ENCODE measurements at regions not wholly inside any gene's neighbourhood (a gene's known extent, or its start where the extent isn't known, plus 50 kb on each side); places are given as distances from the start of the nearest gene placed in this dataset.

DNA sequence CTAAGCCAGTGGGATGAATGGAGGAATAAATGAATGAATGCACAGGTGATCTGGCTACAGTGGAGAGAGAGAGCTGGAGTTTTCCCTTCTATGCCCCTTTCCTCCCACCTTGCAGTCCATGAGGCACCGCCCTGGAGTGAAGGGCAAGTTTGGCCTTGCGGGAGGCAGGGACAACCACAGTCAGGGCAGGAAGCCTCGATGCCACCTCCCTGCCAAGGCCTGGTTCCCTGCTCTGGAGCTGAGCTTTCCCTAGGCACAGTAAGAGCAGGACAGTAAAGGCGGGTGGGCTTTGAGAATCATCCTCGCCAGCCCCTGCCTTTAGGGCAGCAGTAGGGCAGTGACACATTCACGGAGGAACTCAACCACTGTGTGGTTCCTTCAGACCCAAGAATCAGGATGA is 72.6 kb downstream of the RBFOX3 start:
- DNase-seq = no peak

DNA sequence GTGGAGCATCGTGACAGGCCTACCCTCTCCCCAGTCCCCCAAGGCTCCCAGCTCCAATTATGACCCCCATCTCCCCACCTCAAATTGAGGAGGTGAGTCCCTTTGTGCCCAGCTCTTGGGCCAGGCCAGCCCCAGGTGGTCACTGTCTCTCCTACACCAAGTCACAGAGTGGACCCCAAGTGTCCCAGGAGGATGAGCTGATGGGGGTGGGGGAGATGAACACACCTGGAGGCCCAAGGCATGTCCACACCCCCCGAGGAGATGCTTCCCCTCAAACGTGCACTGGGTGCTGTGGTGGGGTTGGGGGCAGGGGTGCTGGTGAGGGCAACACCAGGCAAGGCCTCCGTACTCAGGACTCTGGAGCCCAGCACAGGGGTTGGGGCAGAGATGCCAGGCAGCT is 73.2 kb downstream of the RBFOX3 start:
- DNase-seq = no peak

DNA sequence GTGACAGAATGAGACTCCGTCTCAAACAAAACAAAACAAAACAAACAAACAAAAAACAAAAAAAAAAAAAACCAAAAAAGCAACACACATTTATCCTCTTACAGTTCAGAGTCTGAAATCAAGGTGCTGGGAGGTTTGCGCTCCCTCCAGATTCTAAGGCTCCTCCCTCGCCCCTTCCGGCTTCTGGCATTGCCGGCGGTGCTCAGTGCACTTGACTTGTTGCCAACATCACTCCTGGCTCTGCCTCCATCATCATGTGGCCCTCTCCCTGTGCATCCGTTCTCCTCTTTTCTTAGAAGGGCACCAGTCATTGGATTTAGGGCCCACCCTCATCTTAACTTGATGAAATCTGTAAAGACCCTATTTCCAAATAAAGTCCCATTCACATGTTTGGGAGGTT is 73.8 kb downstream of the RBFOX3 start:
- DNase-seq = no peak

- no peak for DNase-seq
Observed at GRCh38 chr17:79536212-79536840, 74.5 kb downstream of the RBFOX3 start.

- no peak for DNase-seq
Observed at GRCh38 chr17:79535728-79536025, 75.2 kb downstream of the RBFOX3 start.

- no peak for DNase-seq
Observed at GRCh38 chr17:79534851-79535727, 75.8 kb downstream of the RBFOX3 start.

DNA sequence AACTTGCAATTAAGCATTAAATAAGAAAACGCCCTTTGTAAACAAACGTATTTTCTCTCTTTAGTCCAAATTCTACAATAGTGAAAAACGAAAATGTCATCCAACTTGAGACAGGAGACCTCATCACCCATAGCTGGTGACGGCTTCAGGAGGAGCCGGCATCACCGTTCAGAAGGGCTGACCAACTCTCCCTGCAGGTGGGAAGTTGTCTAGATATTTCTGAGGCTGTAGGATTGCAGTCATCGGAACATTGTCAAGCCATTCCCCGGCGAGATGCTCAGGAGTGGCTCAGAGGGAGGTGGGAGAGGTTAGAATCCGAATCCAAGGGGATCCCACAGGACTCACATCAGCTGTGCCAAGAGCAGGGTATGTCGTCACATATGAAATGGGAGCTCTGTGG is 76.7 kb downstream of the RBFOX3 start:
- no peak for DNase-seq

DNA sequence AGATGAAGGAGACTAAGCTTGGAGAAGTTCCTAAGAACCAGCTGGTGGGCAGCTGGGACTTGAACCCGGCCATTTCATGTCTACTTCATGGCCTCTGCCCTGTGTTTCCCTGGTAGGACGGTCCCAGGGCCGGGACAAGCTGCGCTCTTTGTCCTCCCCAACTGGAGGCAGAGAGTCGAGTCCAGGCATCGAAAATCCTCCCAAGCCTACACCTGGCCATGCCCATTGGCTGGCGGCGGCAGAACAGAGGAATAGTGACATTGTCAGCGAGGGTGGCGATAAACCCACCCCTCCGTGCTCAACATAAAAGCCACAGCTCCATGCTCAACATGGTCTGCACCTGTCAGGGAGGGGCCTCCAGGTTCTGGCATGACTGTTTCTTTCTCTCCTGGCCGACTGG is 77.7 kb downstream of the RBFOX3 start:
- DNase-seq = no peak

DNA sequence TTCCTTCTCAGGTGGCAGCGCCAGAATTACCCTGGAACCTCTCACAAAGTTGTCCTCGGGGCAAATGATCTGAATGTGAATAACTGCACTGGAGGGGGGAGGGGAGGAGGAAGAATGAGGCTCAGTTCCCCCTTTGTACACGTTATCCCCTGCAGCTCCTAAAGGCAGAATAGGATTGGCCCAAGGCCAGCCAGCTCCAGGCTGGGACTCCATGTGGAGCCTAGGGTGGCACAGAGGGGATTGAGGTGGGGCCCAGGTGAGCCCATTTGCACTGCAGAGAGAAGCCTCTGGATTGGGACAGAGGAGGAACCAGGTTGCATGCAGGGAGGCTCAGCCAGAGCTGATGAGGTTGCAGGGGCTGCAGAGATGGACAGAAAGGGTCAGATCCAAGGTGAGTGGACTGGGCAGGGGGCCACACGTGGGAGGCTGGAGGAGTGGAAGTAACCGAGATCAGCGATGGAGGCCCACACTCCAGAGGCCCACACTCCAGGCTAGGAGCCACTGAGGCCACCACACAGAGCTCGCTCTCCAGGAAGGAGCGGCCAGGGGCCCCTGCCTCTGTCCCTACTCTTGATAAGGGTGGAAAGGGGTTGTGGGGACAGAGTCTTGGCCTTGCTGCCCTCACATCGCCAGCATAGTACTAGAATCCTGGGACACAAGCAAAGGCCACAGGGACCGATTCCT is 78.6 kb downstream of the RBFOX3 start:
- DNase-seq = no peak

DNA sequence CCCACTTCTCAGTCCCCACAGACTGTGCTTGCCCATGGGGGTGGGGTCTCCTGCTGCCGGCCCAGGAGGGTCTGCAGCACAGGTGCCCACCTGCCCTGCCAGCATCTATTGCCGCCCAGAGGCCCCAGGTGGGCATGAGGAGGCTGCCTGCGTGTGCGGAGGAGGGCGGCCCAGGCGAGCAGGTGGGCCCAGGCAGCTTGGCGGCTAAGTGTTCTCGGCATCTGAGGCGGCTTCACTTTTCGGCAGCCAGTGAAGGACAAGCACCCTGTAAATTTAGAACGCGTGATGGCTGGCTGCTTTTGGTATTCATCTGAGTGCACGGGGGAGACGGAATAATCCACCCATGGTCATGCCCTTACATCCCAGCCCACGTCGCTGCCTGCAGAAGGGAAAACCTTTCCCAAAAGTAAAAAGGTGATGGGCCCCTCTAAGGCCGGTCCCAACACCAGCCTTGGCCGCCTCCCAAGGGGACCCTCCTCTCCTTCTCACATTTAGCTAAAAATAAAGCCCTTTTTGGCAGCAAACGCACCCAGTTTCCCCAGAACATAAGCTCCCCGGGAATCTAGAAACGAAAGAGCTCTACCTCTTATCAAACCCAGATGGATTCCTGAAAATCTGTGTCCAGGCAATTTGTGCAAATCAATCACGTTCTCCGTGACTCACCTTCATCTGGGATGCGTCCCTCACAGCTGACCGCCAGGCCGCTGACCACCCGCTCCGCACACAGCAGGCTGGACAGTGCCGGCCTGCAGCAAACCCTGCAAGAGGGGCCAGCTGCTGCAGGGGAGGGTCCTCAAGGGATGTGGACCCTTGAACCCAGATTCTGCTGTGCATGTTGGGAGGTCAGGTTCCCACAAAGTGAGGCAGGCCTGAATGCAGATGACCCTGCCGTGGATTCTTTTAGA is 79.4 kb downstream of the RBFOX3 start:
- no peak for DNase-seq

DNA sequence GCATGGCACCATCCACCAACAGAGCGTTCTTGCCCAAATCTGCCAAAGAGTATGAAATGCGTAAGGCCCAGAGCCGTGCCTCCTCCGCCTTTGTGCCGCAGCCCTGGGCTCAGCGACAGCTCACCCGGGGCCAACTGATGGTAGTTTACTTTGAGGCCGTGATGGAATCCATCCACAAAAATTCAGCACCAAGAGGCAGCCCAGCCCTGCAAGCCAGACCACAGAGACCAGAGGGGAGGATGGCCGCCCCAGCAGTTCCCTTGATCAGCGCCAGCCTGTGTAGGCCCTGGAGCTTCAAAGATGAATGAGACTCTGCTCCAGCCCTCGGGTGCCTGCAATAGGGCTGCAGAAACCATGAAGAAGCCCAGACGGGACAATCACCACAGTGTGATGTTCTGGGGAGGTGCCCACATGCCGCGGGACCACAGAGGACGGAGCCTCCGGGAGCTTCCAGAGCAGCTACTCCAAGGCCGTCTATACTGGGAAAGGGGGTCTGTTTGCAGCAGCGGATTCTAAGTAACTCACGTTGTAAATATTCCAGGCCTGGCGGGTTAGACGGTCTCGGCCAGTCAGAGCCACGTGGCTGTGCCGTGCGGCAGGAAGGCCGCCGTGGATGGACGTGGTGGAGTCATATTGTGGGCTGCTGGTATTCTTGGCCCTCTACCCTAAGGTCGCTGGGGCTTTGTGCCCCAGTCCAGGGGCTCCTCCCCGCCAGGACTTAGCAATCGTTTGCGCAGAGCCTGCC is 80.3 kb downstream of the RBFOX3 start:
- no peak for DNase-seq

GRCh38 chr17:79529661-79530081 is 81.2 kb downstream of the RBFOX3 start:
- no peak for DNase-seq

GRCh38 chr17:79528592-79529125 is 82.2 kb downstream of the RBFOX3 start:
- DNase-seq = no peak

DNA sequence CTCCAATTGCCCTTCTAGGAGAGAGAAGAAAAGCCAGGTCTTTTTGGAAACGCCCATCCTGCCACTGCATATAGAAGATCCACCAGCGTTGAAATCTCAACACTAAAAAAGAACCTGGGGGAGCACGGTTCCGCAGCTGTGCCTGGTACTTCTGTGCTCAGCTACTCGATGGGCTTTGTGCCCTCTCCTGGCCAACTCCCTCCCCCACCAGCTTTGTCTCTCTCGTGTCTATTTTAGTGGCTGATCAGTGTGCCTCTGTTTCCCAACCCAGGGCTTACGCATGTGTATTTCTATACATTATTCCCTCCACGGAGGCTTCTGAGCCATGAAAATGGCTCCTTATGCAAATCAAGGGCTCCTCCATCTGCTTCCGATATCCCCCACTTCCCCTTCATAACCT is 83.5 kb downstream of the RBFOX3 start:
- DNase-seq = no peak

DNA sequence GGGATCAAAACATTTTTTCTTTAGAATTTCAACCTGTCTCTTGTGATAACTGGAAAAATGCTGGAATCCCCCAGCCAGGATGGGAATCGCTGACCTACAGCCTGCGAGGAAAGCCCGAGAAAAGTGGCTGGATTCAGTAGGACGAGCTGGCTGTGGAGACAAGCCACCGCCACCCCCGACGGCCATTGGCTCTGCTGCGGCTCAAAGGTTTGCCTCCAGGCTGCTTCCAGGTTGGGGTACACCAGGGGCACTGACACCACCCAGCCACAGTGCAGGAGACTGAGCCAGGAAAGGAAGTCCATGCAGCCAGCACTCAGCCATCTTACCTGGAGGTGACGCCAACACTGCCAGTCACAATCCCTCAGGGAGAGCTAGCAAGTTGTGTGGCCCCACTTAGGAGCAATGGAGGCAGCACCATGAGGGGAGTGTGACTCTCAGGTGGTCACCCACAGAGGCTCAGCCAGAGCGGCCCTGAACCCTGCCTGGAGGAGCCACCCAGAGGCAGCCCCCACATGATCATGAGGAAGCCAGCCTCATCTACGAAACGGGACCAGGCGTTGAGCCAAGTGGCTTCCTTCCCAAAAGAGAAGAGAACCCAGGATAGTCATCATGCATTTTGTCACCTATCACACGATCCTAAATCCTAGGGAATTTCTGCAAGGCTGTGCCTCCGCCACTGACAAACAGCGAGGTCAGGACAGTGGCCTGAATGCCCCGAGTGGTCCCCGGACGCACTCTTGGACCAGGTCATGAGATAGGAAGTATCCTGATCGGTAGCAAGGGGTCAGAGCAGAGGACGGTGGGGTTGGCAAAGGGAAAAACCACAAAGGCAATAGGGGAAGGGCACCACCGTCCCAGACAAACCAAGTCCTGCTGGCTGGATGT is 84.8 kb downstream of the RBFOX3 start:
- no peak for DNase-seq

- DNase-seq = no peak
Observed at GRCh38 chr17:79524213-79525187, 86.4 kb downstream of the RBFOX3 start.

DNA sequence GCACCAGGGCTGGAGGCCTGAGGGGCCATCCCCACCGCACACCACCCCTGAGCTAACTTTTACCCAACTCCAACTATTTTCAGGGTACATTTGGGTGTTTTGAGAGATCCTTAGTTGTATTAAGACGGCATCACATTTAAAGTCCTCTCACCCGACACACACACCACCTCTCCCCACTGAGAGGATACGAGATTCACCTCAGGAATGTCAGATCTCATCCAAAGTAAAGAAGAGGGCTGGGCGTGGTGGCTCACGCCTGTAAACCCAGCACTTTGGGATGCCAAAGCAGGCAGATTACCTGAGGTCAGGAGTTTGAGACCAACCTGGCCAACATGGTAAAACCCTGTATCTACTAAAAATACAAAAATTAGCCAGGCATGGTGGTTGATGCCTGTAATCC is 88.4 kb downstream of the RBFOX3 start:
- no peak for DNase-seq

DNA sequence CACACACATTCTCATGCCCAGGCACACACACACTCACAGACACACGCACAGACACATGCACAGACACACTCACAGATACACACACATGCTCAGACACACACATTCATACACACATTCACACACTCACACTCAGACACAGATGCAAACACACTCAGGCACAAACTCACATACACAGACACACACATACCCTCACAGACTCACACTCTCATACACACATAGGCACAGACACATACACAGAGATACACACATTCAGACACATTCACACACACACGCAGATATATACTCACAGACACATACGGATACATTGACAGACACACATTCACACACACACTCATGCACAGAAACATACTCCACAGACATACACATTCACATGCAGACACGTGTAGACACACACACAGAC is 89.6 kb downstream of the RBFOX3 start:
- DNase-seq = no peak
